ENCODE measurements at regions not wholly inside any gene's neighbourhood (a gene's known extent, or its start where the extent isn't known, plus 50 kb on each side); places are given as distances from the start of the nearest gene placed in this dataset.

DNA sequence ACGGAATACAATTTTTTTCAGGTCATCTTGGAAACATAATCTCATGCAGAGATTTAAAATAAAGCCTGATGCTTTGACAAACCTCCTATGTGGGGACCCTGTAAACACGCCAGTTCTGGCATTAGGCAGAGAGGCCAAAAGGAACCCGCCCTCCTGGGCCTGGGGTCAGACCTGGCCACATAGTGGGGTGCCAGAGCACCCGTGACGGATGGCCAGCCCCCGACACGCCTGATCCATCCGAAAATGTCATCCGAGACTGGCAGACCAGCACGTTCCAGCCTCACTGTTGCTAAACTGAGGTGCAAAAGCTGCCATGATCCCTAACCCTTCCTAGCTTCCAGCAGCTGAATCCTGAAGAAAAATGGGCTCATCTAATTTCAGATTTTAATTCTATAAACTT, 222.6 kb upstream of the SALL3 start (continued):
- TF ChIP-seq YEATS4 (CRISPR knock-in tag; IDR thresholded peaks at IDR 0.05; ENCODE audit: borderline replicate concordance) (no peak), MEIS2 (CRISPR knock-in tag; IDR thresholded peaks at IDR 0.05) (no peak)
- TF ChIP-seq, protein P1, sequence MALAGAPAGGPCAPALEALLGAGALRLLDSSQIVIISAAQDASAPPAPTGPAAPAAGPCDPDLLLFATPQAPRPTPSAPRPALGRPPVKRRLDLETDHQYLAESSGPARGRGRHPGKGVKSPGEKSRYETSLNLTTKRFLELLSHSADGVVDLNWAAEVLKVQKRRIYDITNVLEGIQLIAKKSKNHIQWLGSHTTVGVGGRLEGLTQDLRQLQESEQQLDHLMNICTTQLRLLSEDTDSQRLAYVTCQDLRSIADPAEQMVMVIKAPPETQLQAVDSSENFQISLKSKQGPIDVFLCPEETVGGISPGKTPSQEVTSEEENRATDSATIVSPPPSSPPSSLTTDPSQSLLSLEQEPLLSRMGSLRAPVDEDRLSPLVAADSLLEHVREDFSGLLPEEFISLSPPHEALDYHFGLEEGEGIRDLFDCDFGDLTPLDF (CRISPR knock-in tag; IDR thresholded peaks at IDR 0.05) = no peak

DNA sequence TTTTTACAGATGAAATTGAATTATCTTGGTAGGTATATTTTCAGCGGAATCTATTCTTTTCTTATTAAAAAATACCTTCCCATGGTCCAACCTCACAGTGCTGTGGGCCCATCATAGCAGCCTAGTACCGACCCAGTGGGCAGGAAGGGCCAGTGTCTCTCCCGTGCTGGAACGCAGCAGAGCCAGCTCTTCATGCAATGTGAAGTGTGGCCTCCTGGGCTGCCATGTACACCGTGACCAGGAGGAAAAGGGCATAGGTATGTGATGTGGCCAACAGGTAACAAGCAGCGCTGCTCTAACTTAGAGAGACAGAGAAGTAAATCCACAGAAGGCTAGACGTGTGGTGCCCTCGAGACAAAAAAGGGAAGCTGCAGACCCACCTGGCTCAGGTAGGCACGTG, 221.1 kb upstream of the SALL3 start:
- FAIRE-seq = no peak
- 2% methylated on average over 9 of the region's 9 CpGs for WGBS (ENCODE audit: low lambda C conversion rate)
- no peak overlapping the region for H2AFZ ChIP-seq (ENCODE audit: low read length)
- TF ChIP-seq TARDBP (CRISPR knock-in tag; IDR thresholded peaks at IDR 0.05) (no peak), ZNF773 (CRISPR knock-in tag; IDR thresholded peaks at IDR 0.05; ENCODE audit: borderline replicate concordance) (no peak), ZNF383 (CRISPR knock-in tag; IDR thresholded peaks at IDR 0.05; ENCODE audit: borderline replicate concordance) (no peak), ZNF841 (CRISPR knock-in tag; IDR thresholded peaks at IDR 0.05; ENCODE audit: borderline replicate concordance) (no peak), ZIK1 (CRISPR knock-in tag; IDR thresholded peaks at IDR 0.05; ENCODE audit: borderline replicate concordance, low read depth) (no peak), KLF15 (CRISPR knock-in tag; IDR thresholded peaks at IDR 0.05; ENCODE audit: borderline replicate concordance) (no peak), ATRX (CRISPR knock-in tag; IDR thresholded peaks at IDR 0.05; ENCODE audit: borderline replicate concordance) (no peak), HNF4G (IDR thresholded peaks at IDR 0.05; ENCODE audit: borderline replicate concordance, low read depth, low read length) (no peak), HNF4G (CRISPR knock-in tag; IDR thresholded peaks at IDR 0.05; ENCODE audit: borderline replicate concordance, low read depth) (no peak)
- TF ChIP-seq, protein P2, sequence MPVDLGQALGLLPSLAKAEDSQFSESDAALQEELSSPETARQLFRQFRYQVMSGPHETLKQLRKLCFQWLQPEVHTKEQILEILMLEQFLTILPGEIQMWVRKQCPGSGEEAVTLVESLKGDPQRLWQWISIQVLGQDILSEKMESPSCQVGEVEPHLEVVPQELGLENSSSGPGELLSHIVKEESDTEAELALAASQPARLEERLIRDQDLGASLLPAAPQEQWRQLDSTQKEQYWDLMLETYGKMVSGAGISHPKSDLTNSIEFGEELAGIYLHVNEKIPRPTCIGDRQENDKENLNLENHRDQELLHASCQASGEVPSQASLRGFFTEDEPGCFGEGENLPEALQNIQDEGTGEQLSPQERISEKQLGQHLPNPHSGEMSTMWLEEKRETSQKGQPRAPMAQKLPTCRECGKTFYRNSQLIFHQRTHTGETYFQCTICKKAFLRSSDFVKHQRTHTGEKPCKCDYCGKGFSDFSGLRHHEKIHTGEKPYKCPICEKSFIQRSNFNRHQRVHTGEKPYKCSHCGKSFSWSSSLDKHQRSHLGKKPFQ (CRISPR knock-in tag; IDR thresholded peaks at IDR 0.05; ENCODE audit: insufficient replicate concordance) = no peak
- TF ChIP-seq, protein P3, sequence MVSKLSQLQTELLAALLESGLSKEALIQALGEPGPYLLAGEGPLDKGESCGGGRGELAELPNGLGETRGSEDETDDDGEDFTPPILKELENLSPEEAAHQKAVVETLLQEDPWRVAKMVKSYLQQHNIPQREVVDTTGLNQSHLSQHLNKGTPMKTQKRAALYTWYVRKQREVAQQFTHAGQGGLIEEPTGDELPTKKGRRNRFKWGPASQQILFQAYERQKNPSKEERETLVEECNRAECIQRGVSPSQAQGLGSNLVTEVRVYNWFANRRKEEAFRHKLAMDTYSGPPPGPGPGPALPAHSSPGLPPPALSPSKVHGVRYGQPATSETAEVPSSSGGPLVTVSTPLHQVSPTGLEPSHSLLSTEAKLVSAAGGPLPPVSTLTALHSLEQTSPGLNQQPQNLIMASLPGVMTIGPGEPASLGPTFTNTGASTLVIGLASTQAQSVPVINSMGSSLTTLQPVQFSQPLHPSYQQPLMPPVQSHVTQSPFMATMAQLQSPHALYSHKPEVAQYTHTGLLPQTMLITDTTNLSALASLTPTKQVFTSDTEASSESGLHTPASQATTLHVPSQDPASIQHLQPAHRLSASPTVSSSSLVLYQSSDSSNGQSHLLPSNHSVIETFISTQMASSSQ (IDR thresholded peaks at IDR 0.05; ENCODE audit: low read depth) = no peak
- TF ChIP-seq, protein P3 (CRISPR knock-in tag; IDR thresholded peaks at IDR 0.05; ENCODE audit: borderline replicate concordance) = no peak

More for the DNA sequence above, 221.1 kb upstream of the SALL3 start:
- intact Hi-C loops (cut with micrococcal nuclease; ENCODE audit: unreplicated experiment) (no loop called here), in situ Hi-C loops (cut with HindIII; ENCODE audit: extremely low pct_ligation_motif_present, low pct_unique_long_range_greater_than_20kb) (no loop called here)
- no TSS peak for BruUV-seq (replicated peaks)
- Histone ChIP-seq H3K4me2 (ENCODE audit: low read depth, low read length) (no peak overlapping the region), H3K9me3 (ENCODE audit: low read length) (no peaks in the 10 kb centered on the region), H4K20me1 (ENCODE audit: insufficient read depth, low read length) (no peaks in the 10 kb centered on the region), H3K36me3 (replicated peaks in 1 of 2; ENCODE audit: control insufficient read depth in 1 of 2, insufficient read depth in 2 of 2, low read length in 2 of 2) (no peaks in the 10 kb centered on the region), H3K9ac (ENCODE audit: insufficient read depth, low read depth, low read length) (no peak overlapping the region), H3K79me2 (ENCODE audit: insufficient read depth, low read length) (no peaks in the 10 kb centered on the region), H3K27ac (ENCODE audit: extremely low read length, insufficient read depth, low read length) (no peak overlapping the region), H3K4me1 (ENCODE audit: insufficient read depth, low read length) (peaks cover 6% of the 10 kb centered on the region; the same call in 1 of the 2 replicates), H3K27me3 (ENCODE audit: control insufficient read depth in 1 of 2, insufficient read depth in 2 of 2, low read length in 2 of 2) (no peaks in the 10 kb centered on the region; a peak in 2 of 5 replicates), H3K4me3 (replicated peaks in 1 of 3; ENCODE audit: insufficient read depth in 1 of 3, low read depth in 2 of 3, low read length in 3 of 3) (no peak overlapping the region)
- ChIA-PET CTCF (ENCODE audit: low intra/inter-chr PET ratio, low total read pairs) (no interaction called here), POLR2A (no interaction called here)
- DNase-seq (ENCODE audit: low spot score) (no peak), ATAC-seq (no peak)

Measured in HepG2 (cell line).